RCC 7860 (cell line): ENCODE measurements at regions not wholly inside any gene's neighbourhood (a gene's known extent, or its start where the extent isn't known, plus 50 kb on each side); places are given as distances from the start of the nearest gene placed in this dataset.

Source experiments
- DNase-seq: peaks from one replicate; pipeline ENCODE4 v3.0.0-alpha.2; 2015; ENCODE audit warnings: low spot score
- FAIRE-seq: peaks from 2 replicates; lab custom pipeline; 2012; peaks lifted over from hg19 to GRCh38; lab: Jason Lieb, UNC

- FAIRE-seq (no peak), DNase-seq (no peak)
Observed at GRCh38 chr10:6743291-6743849, 163.3 kb upstream of the PRKCQ start.

- FAIRE-seq (no peak), DNase-seq (no peak)
Observed at GRCh38 chr10:6741541-6741941, 161.5 kb upstream of the PRKCQ start.

GRCh38 chr10:6739530-6740174 lies 159.6 kb upstream of the PRKCQ start:
- no peak for FAIRE-seq
- no peak for DNase-seq

- FAIRE-seq (no peak), DNase-seq (no peak)
Observed at GRCh38 chr10:6738112-6738768, 158.2 kb upstream of the PRKCQ start.

- DNase-seq (no peak), FAIRE-seq (no peak)
Observed at GRCh38 chr10:6737758-6738111, 157.7 kb upstream of the PRKCQ start.

GRCh38 chr10:6737080-6737641 lies 157.1 kb upstream of the PRKCQ start:
- DNase-seq (peak; percentile 56), FAIRE-seq (no peak)

- FAIRE-seq (no peak), DNase-seq (no peak)
Observed at GRCh38 chr10:6734286-6734685, 154.2 kb upstream of the PRKCQ start.

- FAIRE-seq (no peak), DNase-seq (no peak)
Observed at GRCh38 chr10:6729861-6730344, 149.8 kb upstream of the PRKCQ start.

GRCh38 chr10:6729071-6729774 lies 149.1 kb upstream of the PRKCQ start:
- DNase-seq (peak; percentile 45), FAIRE-seq (no peak)

GRCh38 chr10:6726924-6727323 lies 146.8 kb upstream of the PRKCQ start:
- FAIRE-seq, result no peak

GRCh38 chr10:6722616-6723004 lies 142.5 kb upstream of the PRKCQ start:
- FAIRE-seq, result no peak
- no peak for DNase-seq

More at GRCh38 chr10:6726924-6727323, 146.8 kb upstream of the PRKCQ start:
- DNase-seq, result no peak

GRCh38 chr10:6721964-6722615 lies 142.0 kb upstream of the PRKCQ start:
- no peak for FAIRE-seq
- peak; percentile 54 for DNase-seq

- peak; percentile 56 for DNase-seq
- FAIRE-seq, result peak; percentile 52
Observed at GRCh38 chr10:6721480-6721879, 141.4 kb upstream of the PRKCQ start.

GRCh38 chr10:6719561-6719960 lies 139.5 kb upstream of the PRKCQ start:
- no peak for FAIRE-seq
- DNase-seq, result no peak

GRCh38 chr10:6718550-6718949 lies 138.5 kb upstream of the PRKCQ start:
- no peak for FAIRE-seq

GRCh38 chr10:6716516-6716915 lies 136.4 kb upstream of the PRKCQ start:
- no peak for FAIRE-seq
- no peak for DNase-seq

More at GRCh38 chr10:6718550-6718949, 138.5 kb upstream of the PRKCQ start:
- DNase-seq, result no peak

- FAIRE-seq (no peak), DNase-seq (no peak)
Observed at GRCh38 chr10:6713716-6714115, 133.6 kb upstream of the PRKCQ start.

GRCh38 chr10:6713120-6713519 lies 133.0 kb upstream of the PRKCQ start:
- DNase-seq, result no peak
- FAIRE-seq, result no peak

- no peak for FAIRE-seq
Observed at GRCh38 chr10:6711881-6712280, 131.8 kb upstream of the PRKCQ start.

GRCh38 chr10:6711408-6711841 lies 131.3 kb upstream of the PRKCQ start:
- FAIRE-seq (no peak), DNase-seq (no peak)

More at GRCh38 chr10:6711881-6712280, 131.8 kb upstream of the PRKCQ start:
- DNase-seq, result no peak

GRCh38 chr10:6707352-6707751 lies 127.3 kb upstream of the PRKCQ start:
- FAIRE-seq (no peak), DNase-seq (no peak)
